Heart right ventricle (tissue), 16 donors: ENCODE measurements at regions not wholly inside any gene's neighbourhood (a gene's known extent, or its start where the extent isn't known, plus 50 kb on each side); places are given as distances from the start of the nearest gene placed in this dataset.

ENCODE experiments used
- ATAC-seq, 8 donors: fragments of 200-7000 bp; cut with Tn5 transposase; one replicate each; pipeline ENCODE4 v1.9.1; 2020; ENCODE audit warnings: mild to moderate bottlenecking in 8 of 8, moderate library complexity in 8 of 8, moderate number of reproducible peaks in 1 of 8
- DNase-seq, 2 donors: peaks; one replicate each; pipeline ENCODE4 v3.0.0-alpha.2; 2020
- H3K27ac ChIP-seq, 10 donors: fragments of 200-600 bp; sonication (generic) in 2 of 10; one replicate each; pipeline versions ENCODE4 v1.5.0 to v1.8.0; 2020 to 2022; ENCODE audit warnings: mild to moderate bottlenecking in 3 of 10
- H3K27me3 ChIP-seq, 7 donors: fragments of 200-600 bp; one replicate each; pipeline ENCODE4 v1.8.0; 2021 to 2022; ENCODE audit warnings: mild to moderate bottlenecking in 2 of 7
- H3K36me3 ChIP-seq, 9 donors: fragments of 200-600 bp; sonication (generic) in 1 of 9; one replicate each; pipeline versions ENCODE4 v1.5.0 to v1.8.0; 2020 to 2022; ENCODE audit warnings: mild to moderate bottlenecking in 2 of 9
- H3K4me1 ChIP-seq, 9 donors: fragments of 200-600 bp; sonication (generic) in 1 of 9; one replicate each; pipeline versions ENCODE4 v1.5.0 to v1.8.0; 2020 to 2022; ENCODE audit warnings: mild to moderate bottlenecking in 4 of 9
- H3K4me3 ChIP-seq, 10 donors: fragments of 200-600 bp; sonication (generic) in 2 of 10; one replicate each; pipeline versions ENCODE4 v1.5.0 to v1.8.0; 2020 to 2022; ENCODE audit warnings: mild to moderate bottlenecking in 7 of 10, moderate library complexity in 2 of 10
- H3K9me3 ChIP-seq, 11 donors: fragments of 200-600 bp in 10 of 11; sonication (generic) in 2 of 11; one replicate each; pipeline versions ENCODE4 v1.5.0 to v1.8.0; 2013 to 2022; ENCODE audit warnings: mild to moderate bottlenecking in 2 of 11, control low read depth in 1 of 11, moderate library complexity in 1 of 11
- WGBS, 2 donors: extraction: QIAGEN DNeasy Blood & Tissue Kit; methylation state at CpG; one replicate each; pipeline ENCODE4 v1.1.7; 2013; ENCODE audit warnings: inconsistent platforms in 1 of 2; 5-methylcytosine and 5-hydroxymethylcytosine counted together
- intact Hi-C, 10 donors: fragments of 100-400 bp; cut with DNase I; formaldehyde crosslinking; loops; one replicate each; pipeline versions ENCODE4 v1.11.1 to v1.14.2; 2022
- TF ChIP-seq, protein P1 (sequence below), 9 donors: fragments of 200-600 bp; sonication (generic) in 2 of 9; IDR thresholded peaks; one replicate each; pipeline versions ENCODE4 v1.5.0 to v1.8.0; 2021 to 2022; ENCODE audit warnings: antibody characterized with exemption in 9 of 9, mild to moderate bottlenecking in 5 of 9, moderate library complexity in 1 of 9
- donor health status: Arrhythmogenic right ventricular cardiomyopathy.
- donor health status: ischemic (EF 13 %, LVEDD 7.1; RV severe dilation, severe dysfunction).
- donor health status: healthy with polysubstance abuse.
- donor health status: DM: no; HTN: yes; CAD: no.
- donor health status: DM: no; HTN: no; CAD: no.
- donor health status: ischemic (EF 25% LVEDD 6.9; RV normal size, moderate dysfunction).
- donor health status: ischemic (EF 25% LVEDD 5.7; RV mildly dilated, moderate dysfunction).
- donor health status: healthy.
- donor health status: DM: yes; HTN: yes; CAD: no.
- donor health status: Ischemic cardiomyopathy.
- donor health status: ischemic (EF 35%, LVEDD 5.7; RV mildly dilated, moderate dysfunction).
- donor health status: nonischemic (EF 11% LVEDD 7.7; RV severe dilation, severe dysfunction).
- donor health status: DM: yes; HTN: yes; CAD: no.
- donor health status: PGD.
- donor health status: ischemic (EF 29% LVEDD 5.4; RV normal size, mild dysfunction).
- donor health status: nonischemic (EF 23%, LVEDD 6.1; RV moderate dilation, normal function).

DNA sequence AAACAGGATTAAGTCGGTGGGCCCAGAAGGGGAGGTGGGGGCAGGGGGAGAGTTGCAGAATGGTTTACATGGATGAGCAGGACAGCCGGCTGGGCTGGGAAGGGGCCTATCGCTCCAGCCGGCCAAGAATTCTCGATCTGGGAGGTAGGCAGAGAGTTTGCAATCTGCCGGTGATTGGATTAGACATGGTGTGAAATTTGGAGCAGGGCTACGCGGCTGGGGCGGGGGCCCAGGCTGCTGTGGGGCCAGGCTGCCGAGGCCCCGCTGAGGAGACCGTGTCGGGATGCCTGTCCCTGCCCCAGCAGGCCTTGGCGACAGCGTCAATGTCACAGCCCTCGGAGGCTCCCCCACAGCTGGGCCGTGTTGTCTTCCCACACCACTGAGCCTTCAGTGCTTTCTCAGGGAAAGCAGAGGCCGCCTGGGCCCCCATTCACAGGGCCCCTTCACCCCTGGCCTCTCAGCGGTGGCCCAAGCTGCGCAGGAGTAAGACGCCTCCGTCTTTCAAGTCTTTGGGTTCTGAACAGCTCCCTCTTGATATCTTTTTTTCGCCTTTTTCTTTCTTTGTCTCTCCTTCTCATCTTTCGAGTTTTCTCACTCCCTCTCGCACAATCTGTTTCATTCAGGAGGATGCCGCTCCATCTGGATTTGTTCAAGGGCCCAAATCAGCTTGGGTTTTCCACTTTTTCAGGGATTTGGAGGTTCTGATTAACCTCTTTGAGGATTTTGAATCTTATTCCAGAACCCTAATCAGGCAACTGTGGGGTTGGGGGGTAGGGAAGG is 117.5 kb upstream of the PARP11 start:
- no peak for ATAC-seq
- H3K4me1 ChIP-seq: no peaks in the 10 kb centered on the region
- peaks cover 0 to 38% (median 22%) of the 10 kb centered on the region in 7 donors for H3K27me3 ChIP-seq
- H3K9me3 ChIP-seq: no peaks in the 10 kb centered on the region
- H3K4me3 ChIP-seq: no peak overlapping the region
- H3K36me3 ChIP-seq: no peaks in the 10 kb centered on the region
- TF ChIP-seq, protein P1, sequence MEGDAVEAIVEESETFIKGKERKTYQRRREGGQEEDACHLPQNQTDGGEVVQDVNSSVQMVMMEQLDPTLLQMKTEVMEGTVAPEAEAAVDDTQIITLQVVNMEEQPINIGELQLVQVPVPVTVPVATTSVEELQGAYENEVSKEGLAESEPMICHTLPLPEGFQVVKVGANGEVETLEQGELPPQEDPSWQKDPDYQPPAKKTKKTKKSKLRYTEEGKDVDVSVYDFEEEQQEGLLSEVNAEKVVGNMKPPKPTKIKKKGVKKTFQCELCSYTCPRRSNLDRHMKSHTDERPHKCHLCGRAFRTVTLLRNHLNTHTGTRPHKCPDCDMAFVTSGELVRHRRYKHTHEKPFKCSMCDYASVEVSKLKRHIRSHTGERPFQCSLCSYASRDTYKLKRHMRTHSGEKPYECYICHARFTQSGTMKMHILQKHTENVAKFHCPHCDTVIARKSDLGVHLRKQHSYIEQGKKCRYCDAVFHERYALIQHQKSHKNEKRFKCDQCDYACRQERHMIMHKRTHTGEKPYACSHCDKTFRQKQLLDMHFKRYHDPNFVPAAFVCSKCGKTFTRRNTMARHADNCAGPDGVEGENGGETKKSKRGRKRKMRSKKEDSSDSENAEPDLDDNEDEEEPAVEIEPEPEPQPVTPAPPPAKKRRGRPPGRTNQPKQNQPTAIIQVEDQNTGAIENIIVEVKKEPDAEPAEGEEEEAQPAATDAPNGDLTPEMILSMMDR (IDR thresholded peaks at IDR 0.05): no peak
- DNase-seq: no peak
- no peak overlapping the region for H3K27ac ChIP-seq
- intact Hi-C loops: loop anchor here in 3 of 10 donors (10.0 kb wide), 3 partner anchors 106 to 544 kb away; partner anchors contain the start of genes CCND2 (in 1 of the 3) and RAD51AP1 (in 1 of the 3)
- WGBS, 2 donors: 65 to 66% methylated on average over 26 of the region's 26 CpGs

GRCh38 chr12:3989218-3989550 is 116.0 kb upstream of the PARP11 start:
- H3K4me1 ChIP-seq: no peaks in the 10 kb centered on the region
- no peak overlapping the region for H3K4me3 ChIP-seq
- ATAC-seq: no peak

GRCh38 chr12:3988519-3989217 is 115.5 kb upstream of the PARP11 start:
- H3K4me3 ChIP-seq: no peak overlapping the region
- intact Hi-C loops: loop anchor here in 1 of 10 donors (10.0 kb wide), 1 partner anchor 104 kb away; no protein-coding TSS in a partner anchor
- 74 to 84% methylated on average over 4 of the region's 4 CpGs for WGBS, 2 donors
- H3K36me3 ChIP-seq: no peaks in the 10 kb centered on the region
- ATAC-seq: no peak
- peak overlapping the region in 1 of 10 donors; percentile 2 for H3K27ac ChIP-seq
- no peaks in the 10 kb centered on the region for H3K4me1 ChIP-seq
- DNase-seq: no peak
- TF ChIP-seq, protein P1 (IDR thresholded peaks at IDR 0.05): no peak
- H3K9me3 ChIP-seq: peaks cover 0 to 9% (median 6%) of the 10 kb centered on the region in 11 donors
- H3K27me3 ChIP-seq: peaks cover 0 to 35% (median 20%) of the 10 kb centered on the region in 7 donors

More at GRCh38 chr12:3989218-3989550, 116.0 kb upstream of the PARP11 start:
- Histone ChIP-seq H3K27ac (no peak overlapping the region), H3K9me3 (peaks cover 0 to 4% (median under 1%) of the 10 kb centered on the region in 11 donors), H3K27me3 (peaks cover 0 to 40% (median 20%) of the 10 kb centered on the region in 7 donors), H3K36me3 (no peaks in the 10 kb centered on the region)
- TF ChIP-seq, protein P1 (IDR thresholded peaks at IDR 0.05): no peak
- intact Hi-C loops: loop anchor here in 1 of 10 donors (10.0 kb wide), 1 partner anchor 104 kb away; no protein-coding TSS in a partner anchor
- WGBS, 2 donors: 64 to 90% methylated on average over 2 of the region's 2 CpGs
- DNase-seq: no peak

- TF ChIP-seq, protein P1 (IDR thresholded peaks at IDR 0.05): no peak
- 89 to 93% methylated on average over 4 of the region's 4 CpGs for WGBS, 2 donors
- Histone ChIP-seq H3K9me3 (peaks cover 0 to 19% (median 15%) of the 10 kb centered on the region in 11 donors), H3K27me3 (peaks cover 0 to 24% (median 15%) of the 10 kb centered on the region in 7 donors), H3K4me3 (no peak overlapping the region), H3K27ac (no peak overlapping the region), H3K4me1 (no peaks in the 10 kb centered on the region), H3K36me3 (no peaks in the 10 kb centered on the region)
- intact Hi-C loops: loop anchor here in 1 of 10 donors (10.0 kb wide), 1 partner anchor 103 kb away; no protein-coding TSS in a partner anchor
- DNase-seq: no peak
- no peak for ATAC-seq
Measured at GRCh38 chr12:3987571-3987970, 114.4 kb upstream of the PARP11 start.
